ENCODE measurements at regions not wholly inside any gene's neighbourhood (a gene's known extent, or its start where the extent isn't known, plus 50 kb on each side); places are given as distances from the start of the nearest gene placed in this dataset.

DNA sequence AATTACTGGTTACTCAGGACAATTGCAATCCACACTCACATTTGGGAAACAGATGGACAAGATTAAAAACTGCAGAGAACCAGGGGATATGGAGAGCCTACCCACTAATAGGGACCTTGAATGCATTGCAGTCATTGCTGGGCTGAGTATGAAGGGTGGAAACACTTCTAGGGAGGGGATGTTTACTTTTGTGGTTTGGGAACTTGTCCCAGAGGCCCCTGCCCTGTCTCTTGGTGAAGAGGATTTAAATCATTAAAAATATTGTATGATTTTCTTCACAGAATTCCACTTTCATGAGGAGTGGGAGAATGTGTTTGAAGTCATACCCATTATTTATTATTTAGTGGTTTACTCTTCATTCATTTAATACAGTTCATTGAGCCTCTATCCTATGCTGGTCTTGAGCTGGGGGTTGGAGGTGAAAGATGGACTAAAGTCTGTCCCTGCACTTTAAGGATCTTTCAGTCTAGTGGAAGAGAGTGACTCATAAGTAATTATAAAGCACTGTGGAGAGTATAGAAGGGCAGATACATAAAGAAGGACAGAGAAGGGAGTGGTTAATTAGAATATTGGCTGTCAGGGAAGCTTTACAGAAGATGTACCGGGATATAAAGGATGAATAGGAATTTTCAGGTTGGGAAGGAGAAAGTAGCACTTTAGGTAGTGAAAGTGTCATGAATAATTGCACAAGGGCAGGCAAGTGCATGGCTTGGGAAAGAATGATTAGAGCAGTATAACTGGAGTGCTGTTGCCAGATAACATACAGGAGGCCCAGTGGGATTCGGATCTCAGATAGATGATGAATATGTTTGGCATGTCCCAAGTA, 313.4 kb downstream of the LPIN1 start:
- no peak for DNase-seq (ENCODE audit: low spot score)

DNA sequence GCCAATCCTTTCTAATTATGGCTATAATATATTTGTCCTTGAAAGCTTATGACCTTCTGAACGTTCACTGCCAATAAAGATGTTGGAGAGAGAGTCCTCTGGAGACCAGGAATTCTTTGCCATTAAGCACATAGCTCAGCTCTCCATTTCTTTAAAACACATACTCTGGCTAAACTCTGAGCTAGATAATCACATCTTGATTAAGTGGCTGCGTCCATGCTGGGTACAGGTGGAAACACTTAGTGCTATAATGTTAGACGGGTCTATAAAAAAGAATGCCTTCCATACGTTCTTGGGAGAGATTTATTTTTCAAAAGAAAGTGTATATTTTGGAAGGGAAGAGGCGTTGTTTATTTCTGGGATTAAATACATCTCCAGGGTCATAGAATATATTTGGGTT, 314.5 kb downstream of the LPIN1 start:
- DNase-seq (ENCODE audit: low spot score): no peak

DNA sequence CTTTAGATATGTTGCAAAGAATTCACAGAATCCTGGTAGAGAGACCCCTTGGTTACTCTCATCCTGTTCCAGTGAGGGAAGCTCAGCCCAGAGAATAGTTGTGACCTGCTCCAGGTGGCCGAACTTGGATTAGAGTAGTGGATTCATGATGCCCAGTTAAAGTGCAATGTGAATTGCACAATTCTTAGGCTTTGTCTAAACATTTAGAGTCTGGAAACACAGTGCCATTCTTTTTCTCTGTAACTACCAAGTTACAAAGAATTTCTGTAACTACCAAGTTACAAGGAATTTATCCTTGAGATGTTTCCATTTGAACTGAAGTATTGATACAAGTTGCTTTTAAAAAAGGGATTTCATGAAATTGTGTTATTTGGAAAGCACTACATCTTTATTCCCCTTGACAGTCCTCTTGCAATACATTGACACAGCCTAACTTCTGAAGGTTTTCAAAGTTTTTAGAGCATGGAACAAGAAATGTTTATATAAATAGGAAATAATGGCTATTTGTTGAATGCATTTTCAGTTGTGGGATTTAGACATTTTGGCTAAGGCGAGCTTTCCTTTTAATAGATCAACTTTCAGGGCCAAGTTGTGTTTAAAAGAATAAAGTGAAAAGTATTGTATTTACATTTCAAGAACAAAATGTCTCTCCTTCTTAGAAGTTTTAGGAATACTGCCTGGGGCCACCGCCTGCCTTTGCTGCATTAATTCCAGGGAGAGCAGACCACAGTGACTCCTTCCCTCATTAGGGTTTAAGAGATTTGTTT, 315.0 kb downstream of the LPIN1 start:
- no peak for DNase-seq (ENCODE audit: low spot score)

DNA sequence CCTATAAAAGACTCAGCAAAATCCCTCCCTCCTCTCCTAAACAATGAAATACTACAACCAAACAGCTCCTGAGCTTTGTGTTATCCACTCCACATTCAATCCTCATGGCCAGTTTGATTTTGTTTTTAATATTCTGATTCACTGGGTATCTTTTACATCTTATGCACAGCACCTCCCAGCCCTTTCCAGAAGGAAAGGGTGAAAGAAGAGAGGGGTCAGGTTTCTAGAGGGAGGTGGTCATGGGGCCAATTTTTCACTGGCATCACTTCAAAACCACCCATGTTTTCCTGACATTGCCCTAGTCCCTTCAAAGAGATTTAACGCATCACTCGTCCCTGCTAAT, 315.6 kb downstream of the LPIN1 start:
- DNase-seq (ENCODE audit: low spot score): no peak

DNA sequence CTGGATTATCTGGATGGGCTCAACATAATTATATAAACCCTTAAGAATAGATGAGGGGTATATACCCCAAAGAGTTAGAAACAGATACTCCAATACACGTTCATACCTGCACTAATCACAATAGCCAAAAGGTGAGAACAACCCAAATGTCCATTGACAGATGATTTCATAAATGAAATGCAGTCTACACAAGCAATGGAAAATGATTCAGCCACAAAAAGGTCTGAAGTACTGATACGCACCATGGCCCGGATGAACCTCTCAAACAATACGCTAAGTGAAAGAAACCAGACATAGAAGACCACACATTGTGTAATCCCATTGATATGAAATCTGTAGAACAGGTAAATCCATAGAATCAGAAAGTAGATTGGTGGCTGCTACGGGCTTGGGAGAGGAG, 316.8 kb downstream of the LPIN1 start:
- no peak for DNase-seq (ENCODE audit: low spot score)

DNA sequence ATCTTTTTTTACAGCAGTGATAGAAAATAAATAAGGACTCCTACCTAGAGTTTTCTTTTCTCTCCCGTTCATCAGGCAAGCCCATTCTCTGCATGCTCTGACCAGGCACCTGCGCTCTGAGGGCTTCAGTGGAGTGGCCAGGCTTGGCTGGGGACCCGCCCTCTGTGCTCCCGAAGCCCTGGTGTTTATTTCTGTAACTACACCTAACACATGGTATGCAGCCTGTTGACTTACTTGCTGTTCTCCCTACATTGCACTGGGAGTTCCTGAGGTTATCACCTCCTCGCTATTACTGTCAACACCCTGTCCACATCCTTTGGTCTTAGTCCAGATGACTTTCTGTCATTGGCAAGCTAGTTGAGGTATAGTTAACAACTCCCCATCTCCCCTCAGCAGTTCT, 317.7 kb downstream of the LPIN1 start:
- DNase-seq (ENCODE audit: low spot score): peak; percentile 6

DNA sequence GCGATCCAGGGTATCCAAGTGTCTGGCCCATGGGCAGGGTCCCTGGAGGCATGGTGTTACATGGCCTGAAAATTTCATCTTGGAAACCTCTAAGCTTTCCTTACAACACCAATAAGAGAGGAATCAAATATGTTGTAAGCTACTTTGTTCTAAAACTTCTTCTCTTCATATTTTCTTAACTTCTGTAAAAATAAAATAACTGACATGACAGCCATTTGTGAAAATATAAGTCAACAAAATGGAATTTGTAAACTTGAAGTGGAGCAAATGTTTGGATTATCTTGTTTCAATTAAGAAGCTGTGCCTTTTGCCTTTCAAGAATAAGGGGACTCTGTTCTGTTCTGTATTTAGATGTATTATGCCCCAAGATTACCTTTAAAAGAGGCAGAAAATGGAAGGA, 319.7 kb downstream of the LPIN1 start:
- DNase-seq (ENCODE audit: low spot score): no peak

DNA sequence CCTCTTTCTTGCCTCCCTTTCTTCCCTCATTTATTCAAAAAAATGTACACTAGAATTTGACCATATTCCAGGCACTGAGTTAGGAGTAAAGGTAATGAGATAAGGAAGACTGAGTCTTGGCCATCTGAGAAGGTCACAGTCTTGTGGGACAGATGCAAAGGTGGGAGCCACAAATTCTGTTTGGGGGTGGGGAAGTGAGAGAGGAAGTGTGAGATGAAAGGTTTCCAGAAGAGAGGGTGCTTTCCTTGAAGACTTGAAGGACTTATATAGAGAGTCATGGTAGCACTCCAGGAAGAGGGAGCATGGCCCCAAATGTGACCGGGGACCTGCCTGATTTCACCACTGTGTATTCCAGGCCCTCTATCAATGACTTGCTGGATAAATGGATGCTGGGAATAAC, 320.6 kb downstream of the LPIN1 start:
- DNase-seq (ENCODE audit: low spot score): no peak

DNA sequence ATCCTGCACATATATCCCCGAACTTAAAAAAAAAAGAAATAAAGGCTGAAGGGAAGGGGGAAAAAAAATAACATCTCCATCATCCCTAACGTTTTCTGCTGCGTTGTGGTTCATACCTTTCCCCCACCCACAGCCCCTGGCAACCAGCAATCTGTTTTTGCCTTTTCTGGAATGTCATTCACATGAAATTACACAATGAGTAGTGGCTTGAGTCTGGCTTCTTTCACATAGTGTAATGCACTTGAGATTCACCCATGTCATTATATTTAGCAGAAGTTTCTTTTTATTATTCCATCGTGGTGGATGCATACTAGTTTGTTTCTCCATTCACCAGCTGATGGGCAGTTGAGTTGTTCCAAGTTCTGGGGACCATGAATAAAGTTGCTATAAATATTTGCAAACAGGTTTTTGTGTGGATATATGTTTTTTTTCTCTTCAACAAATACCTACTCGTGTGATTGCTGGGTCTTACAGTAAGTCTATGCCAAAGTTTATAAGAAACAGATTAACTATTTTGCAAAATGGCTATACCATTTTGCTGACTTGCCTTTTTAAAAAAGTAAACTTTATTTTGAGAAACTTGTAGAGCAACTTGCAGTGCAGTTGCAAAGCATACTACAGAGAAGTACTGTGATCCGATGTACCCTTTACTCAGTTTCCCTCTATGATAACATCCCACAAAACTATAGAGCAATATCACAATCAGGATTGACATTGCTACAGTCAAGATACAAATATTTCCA, 322.5 kb downstream of the LPIN1 start:
- no peak for DNase-seq (ENCODE audit: low spot score)

DNA sequence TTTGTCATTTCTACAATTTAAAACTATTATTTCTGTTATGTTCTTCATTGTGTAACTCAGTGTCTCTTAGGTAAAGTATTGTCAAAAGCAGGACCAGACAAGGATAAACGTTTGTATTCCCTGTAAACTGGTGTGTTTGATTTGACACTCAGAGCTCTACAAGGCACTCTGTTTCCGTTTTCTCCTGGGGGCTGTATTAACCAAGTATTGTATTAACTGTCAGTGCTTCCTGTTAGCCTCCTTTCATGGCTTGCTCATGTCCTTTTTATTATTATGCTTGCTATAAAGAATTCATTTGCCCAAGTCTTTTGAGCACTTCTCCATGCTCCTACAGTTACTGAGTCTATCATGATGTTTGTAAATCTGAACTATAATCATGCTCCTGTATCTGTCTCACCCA, 323.7 kb downstream of the LPIN1 start:
- DNase-seq (ENCODE audit: low spot score): no peak

DNA sequence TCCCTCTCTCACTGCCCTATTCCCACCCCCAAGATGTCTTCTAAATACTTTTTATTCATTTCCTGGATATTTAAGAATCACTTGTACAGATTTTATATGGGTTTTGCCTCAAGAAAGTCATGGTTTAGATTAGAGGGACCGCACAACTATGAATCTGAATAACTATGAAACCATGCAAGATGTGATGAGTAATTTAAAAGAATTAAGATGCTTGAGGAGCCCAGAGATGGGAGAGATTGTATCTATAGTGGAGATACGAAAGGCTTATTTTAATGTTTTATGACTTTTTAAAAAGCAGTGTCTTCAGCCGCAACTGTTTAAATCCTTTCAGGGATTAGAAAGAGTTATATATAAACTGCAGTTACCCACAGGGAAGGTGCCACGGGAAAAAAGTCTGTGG, 324.1 kb downstream of the LPIN1 start:
- no peak for DNase-seq (ENCODE audit: low spot score)

DNA sequence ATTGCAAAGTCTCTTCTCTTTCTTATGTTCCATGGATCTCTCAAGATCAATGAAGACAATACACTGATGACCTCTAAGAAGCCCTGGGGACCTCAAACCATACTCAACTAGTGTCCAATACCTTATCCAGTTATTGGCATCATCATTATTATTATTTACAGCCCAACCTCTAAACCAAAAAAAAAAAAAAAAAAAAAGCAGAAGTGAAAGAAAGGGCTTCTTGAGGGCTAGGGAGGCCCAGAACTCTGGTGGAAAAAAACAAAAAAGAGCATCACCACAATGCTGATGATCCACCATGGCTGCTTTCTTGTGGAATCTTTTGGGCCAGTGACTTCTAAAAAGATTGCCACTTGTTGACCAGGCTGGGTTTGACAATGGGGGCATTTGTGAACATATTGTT, 324.9 kb downstream of the LPIN1 start:
- no peak for DNase-seq (ENCODE audit: low spot score)

DNA sequence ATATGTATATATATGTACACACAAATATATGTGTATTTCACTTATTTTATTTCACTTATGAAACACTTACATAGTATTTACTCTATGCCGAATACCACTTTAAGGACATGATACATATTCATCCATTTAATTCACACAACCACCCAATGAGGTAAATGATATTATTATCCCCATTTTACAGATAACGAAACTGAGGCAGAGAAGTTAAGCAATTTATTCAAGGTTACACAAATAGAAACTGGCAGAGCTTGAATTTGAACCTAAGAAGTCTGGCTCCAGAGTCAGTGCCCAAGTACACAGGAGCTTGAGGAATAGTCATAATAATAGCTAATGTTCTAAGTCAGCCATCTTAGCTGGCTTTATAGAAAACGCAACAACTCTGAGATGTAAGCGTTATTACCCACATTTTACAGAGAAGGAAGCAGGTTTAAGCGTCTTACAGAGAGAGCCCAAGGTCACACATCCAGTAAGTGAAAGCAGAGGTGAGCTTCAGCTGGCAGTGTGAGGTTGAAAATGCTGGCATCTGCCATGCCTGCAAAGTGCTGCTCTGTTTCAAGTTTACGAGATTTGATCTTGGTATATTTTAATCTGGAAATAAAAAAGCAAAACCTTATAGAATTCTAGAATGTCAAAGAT, 326.9 kb downstream of the LPIN1 start:
- no peak for DNase-seq (ENCODE audit: low spot score)

DNA sequence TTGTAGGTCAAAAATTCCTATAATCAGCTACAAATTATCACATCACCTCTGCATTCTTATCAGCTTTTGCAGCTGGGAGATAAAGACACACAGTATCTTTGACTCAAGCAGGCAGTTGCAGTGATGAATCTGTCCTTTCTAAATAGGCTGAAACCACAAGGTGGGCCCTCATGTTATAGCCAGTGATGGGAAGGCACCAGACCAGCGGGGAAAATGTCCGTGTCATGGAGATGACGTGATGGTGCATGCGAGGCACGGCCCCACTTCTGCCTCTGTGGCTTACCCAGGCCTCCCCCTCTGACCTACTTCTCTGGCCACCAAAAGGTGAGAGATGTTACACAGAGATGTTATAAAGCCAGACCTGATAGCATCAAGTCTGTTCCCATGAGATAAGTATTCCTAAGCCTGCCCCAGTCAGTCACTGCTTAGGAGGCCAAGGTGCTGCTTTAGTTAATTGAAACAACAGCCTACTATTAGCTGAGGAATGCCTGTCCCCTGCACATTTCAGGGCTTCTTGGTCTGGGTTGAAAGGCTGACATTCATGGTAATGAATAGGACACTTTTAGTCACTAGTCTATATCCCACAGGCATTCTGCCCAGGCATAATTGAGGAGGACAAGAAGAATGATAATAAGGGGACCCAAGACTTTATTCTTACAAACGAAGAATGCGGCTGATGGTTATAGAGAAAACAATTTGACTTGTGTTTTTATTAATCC, 327.9 kb downstream of the LPIN1 start:
- no peak for DNase-seq (ENCODE audit: low spot score)

DNA sequence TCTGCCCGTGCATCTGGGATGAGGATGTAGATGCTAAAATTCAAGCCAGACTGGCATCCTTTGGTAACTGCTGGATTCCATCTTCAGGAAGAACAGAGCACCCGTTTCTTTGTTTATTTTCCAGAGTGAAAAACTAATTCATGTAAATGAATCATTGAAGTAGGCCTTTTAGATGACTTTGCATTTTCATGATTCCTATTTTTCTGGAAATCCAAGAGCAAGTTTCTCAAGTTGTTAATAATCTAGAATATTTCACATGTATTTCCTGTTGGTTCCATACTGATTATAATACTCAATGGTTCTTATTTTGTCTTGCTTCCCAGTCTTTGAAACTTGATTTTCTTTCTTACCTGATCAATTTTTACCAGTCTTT, 328.4 kb downstream of the LPIN1 start:
- no peak for DNase-seq (ENCODE audit: low spot score)

DNA sequence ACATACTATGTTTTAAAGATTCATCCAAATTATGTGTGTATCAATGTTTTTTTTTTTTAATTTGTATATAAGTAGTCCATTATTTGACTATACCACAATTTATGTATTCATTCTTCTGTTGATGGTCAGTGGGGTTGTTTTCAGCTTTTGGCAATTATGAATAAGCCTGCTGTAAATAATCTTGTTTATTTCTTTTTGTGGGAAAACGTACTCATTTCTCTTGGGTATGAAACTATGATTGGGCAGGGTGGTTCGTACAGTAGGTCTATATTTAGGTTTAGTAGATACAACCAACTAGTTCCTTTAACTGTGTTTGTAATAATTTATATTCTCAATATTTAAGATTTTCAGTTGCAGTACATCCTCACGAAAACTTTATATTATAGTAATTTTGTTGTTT, 329.2 kb downstream of the LPIN1 start:
- DNase-seq (ENCODE audit: low spot score): no peak

DNA sequence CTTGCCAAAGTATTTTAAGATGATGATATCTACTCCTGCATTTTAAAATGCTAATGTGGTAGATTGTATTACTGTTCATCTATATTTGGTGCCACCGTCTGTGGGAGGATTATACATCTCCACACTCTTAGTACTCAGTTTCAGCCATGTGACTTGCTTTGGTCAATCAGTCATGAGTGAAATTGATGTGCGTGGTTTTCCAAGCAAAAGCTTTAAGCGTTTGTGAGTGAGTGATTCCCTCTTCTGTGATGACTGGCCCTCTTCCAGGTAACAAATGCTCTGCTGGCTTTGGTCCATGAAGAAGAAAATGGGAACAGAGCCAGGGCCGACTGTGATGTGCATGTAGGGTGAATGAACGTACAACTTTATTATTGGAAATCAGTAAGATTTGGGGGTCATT, 330.4 kb downstream of the LPIN1 start:
- no peak for DNase-seq (ENCODE audit: low spot score)

DNA sequence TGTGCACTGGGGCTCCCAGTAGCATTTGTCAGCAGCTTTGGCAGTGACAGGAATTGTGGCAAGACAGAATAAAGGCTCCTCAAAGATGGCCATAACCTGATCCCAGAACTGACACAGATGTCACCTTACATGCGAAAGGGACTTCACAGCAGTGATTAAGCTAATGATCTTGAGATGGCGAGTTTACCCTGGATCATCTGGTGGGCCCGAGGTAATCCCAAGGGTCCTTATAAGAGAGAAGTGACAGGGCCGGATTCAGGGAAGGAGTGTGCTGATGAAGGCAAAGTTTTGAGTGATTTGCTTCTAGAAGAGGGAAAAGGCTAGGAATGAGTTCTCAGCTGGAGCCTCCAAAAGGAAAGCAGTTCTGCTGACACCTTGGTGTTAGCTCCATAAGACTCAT, 333.9 kb downstream of the LPIN1 start:
- no peak for DNase-seq (ENCODE audit: low spot score)

DNA sequence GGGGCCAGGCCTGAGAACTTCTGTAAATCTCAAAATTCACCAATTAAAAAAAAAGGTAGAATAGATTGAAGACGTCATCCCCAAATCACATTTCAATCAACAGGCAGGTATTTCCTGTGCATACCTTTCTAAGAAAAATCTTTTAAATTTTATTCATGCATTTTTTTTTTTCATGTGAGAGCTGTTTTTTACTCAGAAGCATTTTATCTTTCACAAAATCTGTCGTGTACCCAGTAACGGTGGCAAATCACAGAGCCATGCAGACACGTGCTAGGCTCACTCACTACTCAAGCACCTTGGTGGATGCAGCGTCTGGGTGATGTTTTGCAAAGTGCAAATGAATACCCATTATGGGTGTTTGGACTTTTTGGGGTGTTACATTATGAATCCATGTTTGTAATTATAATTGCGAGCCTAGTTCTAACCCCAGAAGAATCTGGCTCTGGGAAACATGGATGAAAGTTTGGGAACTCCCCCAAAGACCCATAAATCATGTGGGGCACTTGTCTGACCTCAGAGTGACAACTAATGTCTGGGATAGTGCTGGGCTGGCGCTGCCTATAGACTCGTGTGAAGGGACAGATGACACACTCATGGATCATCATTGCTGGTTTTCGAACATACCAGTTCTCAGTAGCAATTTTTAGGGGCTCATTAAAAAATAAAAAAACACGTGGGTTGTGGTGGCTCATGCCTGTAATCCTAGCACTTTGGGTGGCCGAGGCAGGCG, 335.2 kb downstream of the LPIN1 start:
- DNase-seq (ENCODE audit: low spot score): peak; percentile 19

DNA sequence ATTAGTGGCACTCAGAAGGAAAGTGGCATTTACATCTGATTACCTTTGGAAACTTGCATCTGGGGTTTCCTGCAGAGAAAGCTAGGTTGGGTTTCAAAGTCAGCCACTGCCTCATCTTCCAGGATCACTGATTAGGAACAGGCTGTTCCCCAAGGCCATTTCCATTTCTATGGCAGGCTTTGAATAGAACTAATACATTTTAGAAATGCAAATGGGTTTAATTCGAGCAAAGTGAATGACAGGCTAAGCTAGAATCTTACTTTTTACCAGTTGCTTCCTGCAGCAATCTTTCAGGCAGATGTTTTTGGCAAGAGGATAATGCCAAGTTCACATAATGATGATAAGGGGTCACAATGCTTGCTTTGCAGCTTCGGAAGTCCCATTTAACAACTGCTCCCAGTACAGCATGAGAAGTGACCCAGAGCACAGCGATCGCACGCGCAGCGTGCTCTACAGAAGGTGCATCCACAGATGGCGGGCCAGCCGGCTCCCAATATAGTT, 336.7 kb downstream of the LPIN1 start:
- DNase-seq (ENCODE audit: low spot score): no peak
